Urothelium cell line (cell line): ENCODE measurements at regions not wholly inside any gene's neighbourhood (a gene's known extent, or its start where the extent isn't known, plus 50 kb on each side); places are given as distances from the start of the nearest gene placed in this dataset.
A peak's percentile ranks its signal among the peaks of the same experiment; 100 is the strongest.
"Not testable (repeated sequence)": the region's sequence is repeated elsewhere in the genome, so short reads cannot be mapped to it uniquely, and the experiment has no call there.

ENCODE experiments used
- DNase-seq: peaks from one replicate; pipeline ENCODE4 v3.0.0; 2011; ENCODE audit warnings: low spot score, mixed read lengths
- FAIRE-seq: peaks from 2 replicates; lab custom pipeline; 2011; peaks lifted over from hg19 to GRCh38; lab: Jason Lieb, UNC

DNA sequence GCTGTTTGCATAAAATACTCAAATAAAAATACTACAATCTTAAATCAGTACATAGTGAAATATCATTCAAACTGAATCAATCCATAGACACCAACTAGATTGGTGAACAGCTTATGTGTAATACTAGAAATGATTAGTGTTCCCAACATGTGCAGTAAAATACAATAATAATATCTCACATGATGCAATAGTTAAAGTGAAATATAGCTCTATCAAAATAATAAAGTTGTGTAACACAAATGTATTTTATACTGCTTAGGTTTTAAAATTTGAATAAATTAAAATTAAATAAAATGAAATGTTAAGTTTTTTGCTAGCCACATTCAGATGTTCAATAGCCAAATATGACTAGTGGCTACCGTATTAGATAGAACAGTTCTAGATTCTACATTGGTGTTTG is 714.1 kb downstream of the ZNF385D start:
- no peak for FAIRE-seq
- no peak for DNase-seq

DNA sequence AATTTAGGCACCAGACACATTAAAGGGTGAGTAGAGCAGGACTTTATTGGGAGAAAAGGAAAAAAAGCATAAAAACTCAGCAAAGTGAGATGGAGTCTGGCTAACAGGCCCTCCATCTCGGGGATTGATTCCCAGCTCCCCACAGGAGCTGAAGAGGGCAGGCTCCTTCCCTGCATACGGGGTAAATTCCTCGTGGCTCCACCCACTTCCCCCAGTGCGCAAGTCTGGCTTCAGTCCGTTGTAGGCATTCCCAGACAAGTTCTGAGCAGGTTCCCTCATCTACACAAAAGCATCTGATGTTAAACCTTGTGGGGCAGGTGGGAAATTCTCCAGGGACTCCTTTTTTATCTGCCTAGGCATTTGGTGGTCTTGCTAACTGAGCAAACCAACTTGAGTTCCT is 722.6 kb downstream of the ZNF385D start:
- no peak for FAIRE-seq
- no peak for DNase-seq

DNA sequence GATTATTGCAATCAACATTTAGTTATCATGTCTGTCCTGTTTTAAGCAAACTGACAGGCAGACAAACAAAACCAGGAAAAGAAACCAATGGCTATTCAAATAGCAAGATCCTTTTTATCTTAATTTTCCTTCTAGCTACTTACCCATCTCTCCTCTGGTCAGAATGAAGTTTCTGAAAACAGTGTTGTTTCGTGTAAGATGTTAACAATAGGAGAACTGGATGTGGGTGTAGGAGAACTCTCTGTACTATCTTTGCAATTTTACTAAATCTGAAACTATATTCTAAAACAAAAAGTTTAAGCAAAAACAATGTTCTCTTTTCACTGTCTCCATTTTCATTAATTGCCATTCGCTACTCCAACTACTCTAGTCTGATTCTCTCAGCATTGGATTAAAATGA is 726.4 kb downstream of the ZNF385D start:
- no peak for FAIRE-seq

DNA sequence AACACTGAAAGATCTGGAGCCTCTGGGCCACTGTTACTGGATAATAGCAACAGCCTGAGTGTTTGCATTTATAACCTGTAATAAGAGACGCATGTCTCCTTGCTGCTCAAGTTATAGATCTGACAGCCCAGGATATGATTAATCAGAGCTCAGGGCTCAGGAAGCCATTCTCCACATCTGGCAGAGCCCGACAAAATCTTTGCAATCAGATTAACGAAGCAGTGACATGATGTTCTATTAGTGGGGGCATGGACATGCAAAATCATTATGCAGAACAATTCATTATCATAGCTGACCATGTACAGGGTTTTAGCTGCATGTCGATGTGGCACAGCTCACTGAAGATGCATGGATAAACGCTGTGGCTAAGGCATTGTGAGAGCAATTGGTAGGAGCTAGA is 730.3 kb downstream of the ZNF385D start:
- DNase-seq (no peak), FAIRE-seq (no peak)

More for the DNA sequence above, 726.4 kb downstream of the ZNF385D start:
- no peak for DNase-seq

DNA sequence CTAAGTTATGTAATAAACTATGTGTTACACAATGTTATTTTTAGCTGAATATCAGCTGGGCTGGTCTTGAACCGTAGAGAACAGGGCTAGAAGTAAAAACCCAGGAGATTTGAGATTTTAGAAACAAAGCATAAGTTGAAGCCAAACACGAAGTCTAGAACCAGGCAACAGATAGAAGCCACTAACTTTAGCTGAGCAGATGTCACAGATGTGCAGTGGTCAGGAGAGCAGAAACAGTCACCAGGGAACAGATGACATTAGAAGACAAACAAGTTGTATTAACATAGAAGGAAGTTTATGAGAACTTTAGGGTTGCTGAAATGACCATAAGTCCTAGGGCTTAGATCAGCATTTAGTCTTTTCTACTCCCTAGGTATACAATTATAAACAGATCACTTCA is 731.0 kb downstream of the ZNF385D start:
- FAIRE-seq (no peak), DNase-seq (no peak)

DNA sequence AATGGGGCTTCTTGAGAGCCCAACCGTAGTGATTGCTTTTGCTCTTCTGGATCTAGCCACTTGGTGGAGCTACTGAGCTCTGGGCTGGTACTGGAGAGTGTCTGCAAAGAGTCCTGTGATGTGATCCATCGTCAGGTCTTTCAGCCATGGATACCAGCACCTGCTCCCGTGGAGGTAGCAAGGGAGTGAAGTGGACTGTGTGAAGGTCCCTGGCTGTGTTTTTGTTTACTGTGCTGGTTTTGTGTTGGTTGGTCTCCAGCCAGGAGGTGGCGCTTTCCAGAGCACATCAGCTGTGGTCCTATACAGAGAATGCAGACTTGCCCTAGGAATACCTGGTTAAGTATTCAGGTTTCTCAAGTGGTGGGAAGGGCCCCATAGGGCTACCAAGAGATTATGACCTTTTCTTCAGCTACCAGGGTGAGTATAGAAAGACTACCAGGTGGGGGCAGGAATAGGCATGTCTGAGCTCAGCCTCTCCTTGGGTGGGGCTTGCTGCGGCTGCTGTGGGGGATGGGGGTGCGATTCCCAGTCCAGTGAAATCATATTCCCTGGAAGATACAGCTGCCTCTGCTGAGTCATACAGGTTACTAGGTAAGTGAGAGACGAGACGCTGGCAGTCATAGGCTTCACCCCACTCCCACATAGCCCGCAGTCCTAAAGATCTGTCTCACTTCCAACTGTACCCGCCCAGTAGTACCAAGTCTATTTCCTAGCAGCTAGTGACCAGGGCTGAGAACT is 733.7 kb downstream of the ZNF385D start:
- FAIRE-seq (no peak), DNase-seq (peak; percentile 42)

DNA sequence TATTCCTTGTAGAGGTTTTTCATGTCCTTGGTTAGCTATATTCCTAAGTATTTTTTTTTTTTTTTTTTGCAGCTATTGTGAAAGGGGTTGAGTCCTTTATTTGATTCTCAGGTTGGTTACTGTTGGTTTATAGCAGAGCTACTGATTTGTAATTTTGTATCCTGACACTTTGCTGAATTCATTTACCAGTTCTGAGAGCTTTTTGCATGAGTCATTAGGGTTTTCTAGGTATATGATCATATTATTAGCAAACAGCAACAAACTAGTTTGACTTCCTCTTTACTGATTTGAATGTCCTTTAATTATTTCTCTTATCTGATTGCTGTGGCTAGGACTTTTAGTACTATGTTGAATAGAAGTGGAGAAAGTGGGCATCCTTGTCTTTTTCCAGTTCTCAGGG is 737.4 kb downstream of the ZNF385D start:
- FAIRE-seq (no peak), DNase-seq (no peak)

DNA sequence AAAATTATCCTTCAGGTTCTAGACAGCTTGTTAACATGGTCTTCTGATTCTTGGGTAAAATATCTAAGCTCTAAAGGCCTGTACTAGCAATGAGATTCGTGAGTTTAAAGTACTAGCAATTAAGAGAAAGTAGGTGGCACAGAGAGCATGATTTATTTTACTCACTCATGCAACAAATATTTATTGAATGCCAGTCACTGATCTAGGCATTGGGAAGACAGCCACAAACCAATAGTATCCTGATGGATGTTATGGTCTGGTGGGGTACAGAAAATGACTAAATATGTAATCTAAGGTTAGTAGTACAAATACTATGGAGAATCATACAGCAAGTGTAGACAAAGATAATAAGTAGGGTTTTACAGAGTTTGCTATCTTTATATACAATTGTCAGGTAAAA is 751.3 kb downstream of the ZNF385D start:
- no peak for FAIRE-seq

DNA sequence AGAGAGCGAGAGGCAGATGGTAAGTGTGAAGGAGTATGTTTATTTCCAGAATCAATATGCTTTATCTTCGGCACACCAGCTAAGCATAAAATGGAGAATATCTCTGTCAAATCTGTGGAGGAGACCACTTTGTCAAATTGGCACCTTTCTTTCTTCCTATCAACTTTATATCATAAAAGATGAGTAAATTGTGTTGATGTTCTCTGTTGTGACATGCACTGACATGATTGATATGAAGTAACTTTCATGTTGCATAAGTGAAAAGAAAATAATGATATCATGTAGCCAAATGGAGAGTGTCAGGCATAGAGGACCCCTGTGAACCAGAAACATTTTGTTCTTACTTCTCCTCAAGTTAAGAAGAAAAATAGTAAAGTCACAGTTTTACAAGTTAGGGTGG is 753.8 kb downstream of the ZNF385D start:
- DNase-seq, result no peak
- FAIRE-seq, result no peak

More for the DNA sequence above, 751.3 kb downstream of the ZNF385D start:
- DNase-seq, result no peak

DNA sequence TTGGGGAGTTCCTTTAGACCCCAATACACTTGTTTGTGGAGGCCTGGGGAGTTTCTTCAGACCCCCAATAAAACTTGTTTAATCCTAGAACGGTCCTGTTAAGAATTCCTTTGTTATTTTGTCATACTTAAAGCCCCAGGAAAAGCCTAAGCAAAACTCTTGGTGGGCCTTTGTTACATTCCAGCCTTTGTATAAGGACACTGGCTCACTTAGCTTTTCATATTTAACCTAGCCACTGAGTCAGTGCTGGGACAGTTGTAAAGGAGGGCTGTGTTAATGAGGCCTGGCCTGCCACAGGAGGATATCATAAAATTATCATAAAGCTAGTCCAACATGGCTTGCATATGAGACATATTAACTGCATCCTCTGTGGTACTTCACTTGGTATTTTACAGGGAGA is 760.1 kb downstream of the ZNF385D start:
- no peak for FAIRE-seq
- DNase-seq, result no peak

DNA sequence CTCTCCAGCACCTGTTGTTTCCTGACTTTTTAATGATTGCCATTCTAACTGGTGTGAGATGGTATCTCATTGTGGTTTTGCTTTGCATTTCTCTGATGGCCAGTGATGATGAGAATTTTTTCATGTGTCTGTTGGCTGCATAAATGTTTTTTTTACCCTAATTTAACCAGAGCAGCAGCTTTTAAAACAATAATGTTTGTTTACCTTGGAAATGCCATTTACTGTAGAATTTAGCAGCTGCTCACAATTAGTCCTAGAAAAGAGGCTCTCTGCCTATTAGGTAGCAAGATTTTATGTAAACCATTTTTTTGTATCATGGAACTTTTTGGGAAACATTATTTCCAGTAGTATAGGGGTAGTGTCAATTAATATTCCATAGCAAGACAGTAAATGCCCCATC is 761.4 kb downstream of the ZNF385D start:
- DNase-seq, FAIRE-seq: not testable (repeated sequence)

DNA sequence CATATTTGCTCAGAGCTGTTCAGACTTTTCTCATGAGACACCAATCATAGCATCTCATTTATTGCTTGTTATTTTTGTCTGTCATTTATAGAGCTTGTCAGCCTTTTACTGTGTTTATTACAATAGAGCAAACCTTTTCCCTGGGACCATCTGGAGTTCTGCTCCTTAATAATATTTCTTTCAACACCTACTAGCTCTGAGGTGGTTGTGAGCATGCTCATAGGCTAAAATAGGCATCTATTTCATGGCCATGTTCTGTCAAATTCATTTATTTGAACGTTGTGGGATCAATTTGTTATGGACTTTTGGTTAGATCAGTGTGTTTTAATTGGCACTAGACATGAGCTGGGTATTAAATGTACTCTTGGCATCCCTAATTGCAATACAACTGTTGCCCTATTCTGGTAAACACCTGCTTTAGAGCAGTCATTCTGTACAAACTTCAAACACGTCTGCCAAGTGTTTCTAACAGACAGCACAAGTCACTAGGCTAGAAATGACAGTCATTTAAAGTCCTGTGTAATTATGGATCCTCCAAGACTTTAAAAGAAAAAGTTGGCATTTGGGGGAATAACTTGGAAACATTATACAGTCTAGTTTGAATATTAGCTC is 766.3 kb downstream of the ZNF385D start:
- no peak for DNase-seq
- FAIRE-seq, result no peak

DNA sequence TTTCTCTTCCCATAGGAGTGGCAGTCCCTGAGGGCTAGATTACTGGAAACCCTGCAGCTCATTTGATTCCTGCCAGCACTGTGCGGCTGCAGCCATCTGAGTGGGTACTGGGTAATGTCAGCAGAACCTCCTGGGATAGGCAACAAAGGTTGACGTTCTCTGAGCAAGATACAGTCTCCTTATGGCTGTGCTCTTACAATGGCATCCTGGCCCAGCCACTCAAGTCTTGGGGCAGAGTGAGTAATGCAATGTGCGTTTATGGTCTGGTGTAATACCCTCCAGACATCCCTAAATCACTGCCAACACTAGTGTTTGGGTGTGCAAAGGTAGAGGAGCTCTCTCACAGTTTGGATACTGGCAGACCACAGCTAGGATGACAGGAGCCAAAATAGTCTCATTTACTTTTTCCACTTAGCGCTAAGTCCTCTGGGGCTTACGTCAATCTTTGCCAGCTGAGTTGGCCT is 775.8 kb downstream of the ZNF385D start:
- DNase-seq (no peak), FAIRE-seq (no peak)

DNA sequence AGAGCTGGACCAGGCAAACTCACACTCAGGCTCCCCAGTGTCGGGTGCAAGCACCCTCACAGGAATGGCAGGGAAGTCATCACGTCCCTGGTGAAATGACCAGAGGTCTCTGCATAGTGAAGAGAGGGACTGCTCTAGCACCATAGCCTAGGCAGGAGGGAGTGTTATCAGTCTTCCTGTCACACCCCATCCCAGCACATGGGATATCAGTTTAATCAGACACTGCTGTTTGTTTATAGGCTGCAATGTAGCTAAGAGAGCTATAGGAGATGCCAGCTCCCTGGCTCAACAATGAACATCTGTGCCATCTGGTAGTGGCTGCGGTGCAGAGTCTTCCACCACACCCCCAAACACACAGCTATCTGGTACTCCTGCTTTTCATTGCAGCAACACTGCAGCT is 776.6 kb downstream of the ZNF385D start:
- DNase-seq (no peak), FAIRE-seq (no peak)

DNA sequence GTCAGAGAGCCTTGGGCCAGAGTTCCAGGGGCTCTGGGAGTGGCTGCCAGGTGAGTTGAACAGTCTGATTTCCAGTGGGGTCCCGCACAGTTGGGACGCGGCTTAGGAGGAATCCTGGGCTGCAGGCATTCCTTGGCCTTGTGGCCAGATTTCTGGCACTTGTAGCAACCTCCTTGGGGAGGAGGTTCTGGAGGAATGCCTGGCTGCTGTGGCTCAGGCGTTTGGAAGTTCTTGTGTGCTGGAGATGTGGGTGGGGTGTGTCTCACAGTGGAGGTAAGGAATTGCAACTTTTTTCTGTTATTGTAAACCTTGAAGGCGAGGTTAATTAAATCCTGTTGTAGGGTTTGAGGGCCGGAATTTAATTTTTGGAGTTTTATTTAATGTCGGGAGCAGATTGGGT is 780.2 kb downstream of the ZNF385D start:
- not testable (repeated sequence) for FAIRE-seq, DNase-seq

DNA sequence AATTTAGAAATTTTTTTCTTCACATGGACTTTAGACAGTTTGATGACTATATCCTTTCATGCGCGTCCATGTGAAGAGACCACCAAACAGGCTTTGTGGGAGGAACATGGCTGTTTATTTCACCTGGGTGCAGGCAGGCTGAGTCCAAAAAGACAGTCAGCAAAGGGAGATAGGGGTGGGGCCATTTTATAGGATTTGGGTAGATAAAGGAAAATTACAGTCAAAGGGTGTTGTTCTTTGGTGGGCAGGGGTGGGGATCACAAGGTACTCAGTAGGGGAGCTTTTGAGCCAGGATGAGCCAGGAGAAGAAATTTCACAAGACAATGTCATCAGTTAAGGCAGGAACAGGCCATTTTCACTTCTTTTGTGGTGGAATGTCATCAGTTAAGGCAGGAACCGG is 781.5 kb upstream of the SGO1 start:
- DNase-seq, FAIRE-seq: not testable (repeated sequence)

DNA sequence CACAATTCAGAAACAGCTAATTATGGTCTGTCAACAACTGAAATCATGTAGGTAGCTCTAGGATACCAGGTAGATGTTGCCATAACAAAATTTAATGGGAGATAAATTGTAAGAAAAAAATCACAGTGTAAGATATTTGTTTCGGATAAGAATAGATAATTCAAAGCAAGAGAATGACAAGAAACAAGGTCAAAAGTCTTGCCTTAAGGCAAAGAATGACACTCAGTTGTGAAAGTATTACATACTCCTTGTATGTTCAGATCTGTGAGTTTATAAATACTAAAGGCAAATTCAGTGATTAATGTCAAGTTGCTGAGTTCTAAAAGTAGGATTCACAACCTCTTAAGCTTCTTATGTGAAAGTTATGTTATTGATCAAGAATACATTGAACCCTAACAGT is 772.2 kb upstream of the SGO1 start:
- FAIRE-seq, result no peak

DNA sequence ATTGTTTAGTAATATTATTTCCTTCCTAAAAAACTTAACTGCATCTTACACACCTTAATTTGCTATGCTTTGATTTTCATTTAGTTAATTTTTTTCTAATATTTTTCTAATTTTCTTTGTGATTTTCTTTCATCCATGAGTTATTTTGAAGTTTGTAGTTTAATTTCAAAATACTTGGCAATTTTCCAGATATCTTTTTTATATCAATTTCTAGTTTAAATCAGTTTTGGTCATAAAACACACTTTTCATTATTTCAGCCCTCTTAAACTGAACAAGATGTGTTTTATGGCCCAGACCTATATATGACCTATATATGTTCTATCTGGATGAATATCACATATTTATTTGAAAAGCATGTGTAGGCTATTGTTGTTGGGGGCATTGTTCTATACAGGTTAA is 759.9 kb upstream of the SGO1 start:
- no peak for DNase-seq
- FAIRE-seq, result no peak

More for the DNA sequence above, 772.2 kb upstream of the SGO1 start:
- DNase-seq, result no peak

DNA sequence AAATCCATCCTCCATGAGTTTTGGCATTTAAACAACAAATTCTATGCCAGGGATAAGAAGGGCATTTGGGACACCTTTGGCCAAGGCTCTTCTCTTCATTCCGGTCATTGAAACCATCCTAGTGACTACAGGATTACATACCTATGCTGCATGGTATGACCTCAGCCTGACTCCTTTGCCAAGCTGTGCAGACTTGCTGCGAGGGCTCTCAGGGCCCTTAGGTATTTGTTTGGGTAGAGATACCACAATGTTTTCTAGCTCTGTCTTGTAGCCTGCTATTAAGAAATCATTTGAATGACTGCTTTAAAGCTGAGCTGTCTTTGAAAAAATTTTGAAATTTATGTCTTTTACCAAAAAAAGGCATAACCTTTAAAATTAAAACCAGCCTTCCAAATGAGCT is 749.8 kb upstream of the SGO1 start:
- FAIRE-seq, result no peak
- DNase-seq, result no peak

DNA sequence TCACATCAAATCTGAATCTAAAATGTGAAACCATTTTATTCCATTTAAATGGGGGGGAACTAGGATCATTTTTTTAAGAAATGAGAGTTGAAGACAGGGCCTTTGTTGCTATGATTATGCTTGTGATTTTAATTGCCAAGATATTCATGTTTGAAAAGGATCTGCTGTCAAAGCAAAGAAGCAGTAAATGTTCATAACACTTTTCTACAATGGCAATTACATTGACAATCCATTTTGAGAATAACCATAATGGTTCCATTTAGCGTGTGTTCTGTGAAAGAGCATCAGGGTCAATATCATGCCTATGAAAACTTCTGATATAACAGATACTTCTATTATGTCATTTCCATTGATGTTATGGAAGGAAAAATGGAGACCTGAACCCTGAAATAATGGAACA is 745.8 kb upstream of the SGO1 start:
- FAIRE-seq, result no peak
- DNase-seq, result no peak

DNA sequence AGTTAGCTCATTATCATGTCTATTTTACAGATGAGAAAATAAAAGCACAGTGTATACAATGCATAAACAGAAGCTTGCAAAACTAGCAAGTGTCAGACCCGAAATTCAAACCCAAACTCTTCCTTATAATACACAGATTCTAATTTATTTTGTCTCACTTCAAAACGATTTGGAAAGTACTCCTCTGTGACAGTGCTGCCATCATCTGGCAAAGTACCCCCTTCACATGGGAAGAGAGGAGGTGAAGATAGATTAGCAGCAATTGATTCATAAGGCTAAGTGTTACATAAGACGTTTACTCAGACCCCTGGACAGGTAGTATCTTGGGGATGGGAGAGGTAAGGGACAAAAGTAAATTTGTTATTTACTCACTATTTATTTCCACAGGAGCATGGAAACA is 744.0 kb upstream of the SGO1 start:
- FAIRE-seq, result no peak
- DNase-seq, result peak; percentile 3

DNA sequence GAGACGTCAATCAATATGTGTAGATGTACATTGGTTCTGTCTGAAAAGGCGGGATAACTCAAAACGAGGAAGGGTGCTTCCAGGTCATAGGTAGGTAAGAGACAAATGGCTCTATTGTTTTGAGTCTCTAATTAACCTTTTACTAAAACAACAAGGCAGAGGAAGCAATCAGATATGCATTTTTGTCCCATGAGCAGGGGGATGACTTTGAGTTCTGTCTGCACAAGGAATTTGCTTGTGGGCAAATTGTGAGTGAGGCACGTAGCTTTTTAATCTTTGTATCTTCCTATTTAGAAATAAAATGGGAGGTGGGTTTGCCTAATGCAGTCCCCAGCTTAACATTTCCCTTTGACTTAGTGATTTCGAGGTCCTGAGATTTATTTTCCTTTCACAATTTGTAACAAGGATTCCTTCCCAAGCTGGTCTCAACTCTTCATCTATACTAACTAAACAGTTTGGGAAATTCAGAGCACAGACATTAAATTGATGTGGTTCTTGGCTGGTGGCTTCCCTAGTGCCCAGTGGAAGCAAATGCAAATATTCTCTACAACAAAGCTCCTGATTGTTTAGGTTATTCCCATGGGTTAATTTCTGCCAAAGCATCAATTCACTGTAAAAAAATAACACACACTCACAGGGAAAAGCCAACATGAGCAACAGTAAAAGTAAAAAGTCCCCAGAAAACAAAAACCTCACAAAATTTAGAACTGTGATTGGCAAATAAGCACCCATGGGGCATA is 738.8 kb upstream of the SGO1 start:
- FAIRE-seq, result no peak
- no peak for DNase-seq
